AG04450 (cell line): ENCODE measurements at regions not wholly inside any gene's neighbourhood (a gene's known extent, or its start where the extent isn't known, plus 50 kb on each side); places are given as distances from the start of the nearest gene placed in this dataset.
"Not testable (repeated sequence)": the region's sequence is repeated elsewhere in the genome, so short reads cannot be mapped to it uniquely, and the experiment has no call there.

ENCODE experiments used
- CTCF ChIA-PET: fragments of 300-600, 350-600 bp; formaldehyde crosslinking; extraction: SDS; loops from one replicate; lab custom pipeline; 2022; ENCODE audit warnings: antibody characterized with exemption, inconsistent platforms; lab: Charles Lee
- POLR2A ChIA-PET: fragments of 350-600 bp; formaldehyde crosslinking; extraction: SDS; loops from one replicate; lab custom pipeline; 2021; ENCODE audit warnings: antibody characterized with exemption, inconsistent platforms; lab: Yijun Ruan, JAX
- DNase-seq: peaks from one replicate; pipeline ENCODE4 v3.0.0-alpha.2; 2011; ENCODE audit warnings: low read depth, low spot score
- H3K27ac ChIP-seq: one replicate; pipeline ENCODE4 v1.5.1; 2012; ENCODE audit warnings: low read depth, low read length, control low read depth
- H3K27me3 ChIP-seq: one replicate; pipeline ENCODE4 v1.6.0; 2012; ENCODE audit warnings: low read length; ENCODE audit not compliant: control insufficient read depth, insufficient read depth
- H3K4me3 ChIP-seq: 2 replicates; pipeline ENCODE4 v1.5.1; 2011; ENCODE audit warnings: mild to moderate bottlenecking, low read depth, low read length, control low read depth
- H3K9me3 ChIP-seq: 2 replicates; pipeline ENCODE4 v1.5.1; 2012; ENCODE audit warnings: low read length; ENCODE audit not compliant: control insufficient read depth, insufficient read depth
- TF ChIP-seq, protein P1 (sequence below): IDR thresholded peaks from 2 replicates; pipeline ENCODE4 v1.5.1; 2011; ENCODE audit warnings: low read depth, low read length, control low read depth, inconsistent platforms

DNA sequence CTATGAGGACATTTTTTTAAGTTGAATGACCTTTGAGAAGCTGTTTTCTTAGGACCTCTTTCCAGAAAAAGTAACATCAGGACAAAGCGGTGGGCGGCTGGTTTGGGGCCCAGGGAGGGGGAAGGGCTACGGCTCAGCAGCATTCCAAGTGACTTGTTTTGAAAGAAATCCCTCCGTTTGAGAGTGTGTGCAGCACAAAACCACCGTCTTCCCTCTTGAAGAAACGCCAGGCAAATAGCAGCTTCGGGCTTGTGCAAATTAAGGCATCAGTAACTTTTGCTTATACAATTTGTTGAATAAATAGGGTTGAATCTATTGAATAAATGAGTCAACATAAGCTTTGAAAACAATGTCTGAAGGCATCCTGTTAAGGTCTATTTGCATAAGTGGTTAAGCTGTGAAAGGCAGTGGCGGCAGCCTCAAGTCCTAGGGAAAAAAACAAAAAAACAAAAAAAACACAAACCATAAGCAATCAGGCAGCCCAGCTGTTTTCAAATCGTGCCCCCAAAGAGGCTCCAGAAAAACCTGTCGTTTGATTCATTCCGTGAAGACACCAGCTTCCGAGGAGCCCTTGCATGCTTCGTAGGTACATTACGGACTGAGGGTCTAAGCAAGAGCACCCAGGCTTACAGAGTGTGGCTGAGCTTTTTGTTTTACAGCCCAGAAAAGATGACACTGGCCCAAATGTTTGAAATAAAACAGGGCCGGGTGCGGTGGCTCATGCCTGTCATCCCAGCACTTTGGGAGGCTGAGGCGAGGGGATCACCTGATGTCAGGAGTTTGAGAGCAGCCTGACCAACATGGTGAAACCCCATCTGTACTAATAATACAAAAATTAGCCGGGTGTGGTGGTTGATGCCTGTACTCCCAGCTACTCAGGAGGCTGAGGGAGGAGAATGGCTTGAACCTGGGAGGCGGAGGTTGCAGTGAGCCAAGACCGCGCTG is 103.7 kb downstream of the CRLF2 start:
- Histone ChIP-seq H3K4me3 (no peak overlapping the region), H3K27me3 (no peaks in the 10 kb centered on the region), H3K27ac (no peak overlapping the region), H3K9me3 (peaks cover 69% of the 10 kb centered on the region)
- ChIA-PET POLR2A (no interaction called here), CTCF (no interaction called here)
- TF ChIP-seq, protein P1, sequence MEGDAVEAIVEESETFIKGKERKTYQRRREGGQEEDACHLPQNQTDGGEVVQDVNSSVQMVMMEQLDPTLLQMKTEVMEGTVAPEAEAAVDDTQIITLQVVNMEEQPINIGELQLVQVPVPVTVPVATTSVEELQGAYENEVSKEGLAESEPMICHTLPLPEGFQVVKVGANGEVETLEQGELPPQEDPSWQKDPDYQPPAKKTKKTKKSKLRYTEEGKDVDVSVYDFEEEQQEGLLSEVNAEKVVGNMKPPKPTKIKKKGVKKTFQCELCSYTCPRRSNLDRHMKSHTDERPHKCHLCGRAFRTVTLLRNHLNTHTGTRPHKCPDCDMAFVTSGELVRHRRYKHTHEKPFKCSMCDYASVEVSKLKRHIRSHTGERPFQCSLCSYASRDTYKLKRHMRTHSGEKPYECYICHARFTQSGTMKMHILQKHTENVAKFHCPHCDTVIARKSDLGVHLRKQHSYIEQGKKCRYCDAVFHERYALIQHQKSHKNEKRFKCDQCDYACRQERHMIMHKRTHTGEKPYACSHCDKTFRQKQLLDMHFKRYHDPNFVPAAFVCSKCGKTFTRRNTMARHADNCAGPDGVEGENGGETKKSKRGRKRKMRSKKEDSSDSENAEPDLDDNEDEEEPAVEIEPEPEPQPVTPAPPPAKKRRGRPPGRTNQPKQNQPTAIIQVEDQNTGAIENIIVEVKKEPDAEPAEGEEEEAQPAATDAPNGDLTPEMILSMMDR: no peak
- DNase-seq: no peak

DNA sequence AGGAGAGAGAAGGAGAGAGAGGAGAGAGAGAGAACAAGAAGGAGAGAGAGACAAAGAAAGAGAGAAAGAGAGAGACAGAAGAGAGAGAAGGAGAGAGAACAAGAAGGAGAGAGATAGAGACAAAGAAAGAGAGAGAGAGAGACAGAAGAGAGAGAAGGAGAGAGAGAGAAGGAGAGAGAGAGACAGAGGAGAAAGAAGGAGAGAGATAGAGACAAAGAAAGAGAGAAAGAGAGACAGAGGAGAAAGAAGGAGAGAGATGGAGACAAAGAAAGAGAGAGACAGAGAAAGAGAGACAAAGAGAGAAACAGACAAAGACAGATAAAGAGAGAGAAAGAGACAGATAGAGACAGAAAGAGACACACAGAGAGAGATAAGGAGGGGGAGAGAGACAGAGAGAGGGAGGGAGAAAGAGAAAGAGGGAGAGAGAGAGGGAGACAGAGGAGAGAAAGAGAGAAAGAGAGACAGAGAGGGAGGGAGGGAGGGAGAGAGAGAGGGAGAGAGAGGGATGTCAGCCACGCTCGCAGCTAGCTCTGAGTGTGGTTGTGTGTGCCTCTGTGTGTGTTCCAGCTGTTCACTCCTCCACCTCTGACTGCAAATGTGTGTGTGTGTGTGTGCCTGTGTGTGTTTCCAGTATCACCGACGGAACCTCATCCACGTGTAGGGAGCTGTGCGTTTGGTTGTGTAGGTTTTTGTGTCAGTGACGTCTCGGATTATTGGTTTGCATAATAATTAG is 105.8 kb downstream of the CRLF2 start:
- H3K4me3 ChIP-seq: no peak overlapping the region
- ChIA-PET POLR2A (no interaction called here), CTCF (no interaction called here)

DNA sequence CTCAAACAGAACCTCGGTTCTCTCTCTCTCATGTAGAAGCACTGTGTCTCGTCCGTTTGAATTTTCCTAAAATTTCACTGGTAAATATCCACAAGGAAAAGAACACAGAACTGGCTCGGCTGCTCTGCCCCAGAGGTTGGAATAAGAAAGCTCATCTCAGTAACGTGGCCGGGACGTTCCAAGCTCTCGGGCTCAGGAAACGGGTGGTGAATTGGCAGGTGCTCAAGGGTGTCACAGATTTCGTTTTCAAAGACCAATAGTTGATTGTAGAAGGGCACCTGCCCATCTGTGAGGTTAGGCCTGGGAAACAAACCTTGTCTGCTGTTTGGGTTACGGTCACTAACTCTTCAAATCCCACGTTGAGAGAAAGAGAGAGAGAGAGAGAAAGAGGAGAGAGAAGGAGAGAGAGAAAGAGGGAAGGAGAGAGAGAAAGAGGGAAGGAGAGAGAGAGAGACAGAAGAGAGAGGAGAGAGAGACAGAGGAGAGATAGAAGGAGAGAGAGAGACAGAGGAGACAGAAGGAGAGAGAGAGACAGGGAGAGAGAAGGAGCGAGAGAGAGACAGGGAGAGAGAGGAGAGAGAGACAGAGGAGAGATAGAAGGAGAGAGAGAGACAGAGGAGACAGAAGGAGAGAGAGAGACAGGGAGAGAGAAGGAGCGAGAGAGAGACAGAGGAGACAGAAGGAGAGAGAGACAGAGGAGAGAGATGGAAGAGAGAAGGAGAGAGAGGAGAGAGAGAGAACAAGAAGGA is 106.6 kb downstream of the CRLF2 start:
- TF ChIP-seq, protein P1: no peak
- Histone ChIP-seq H3K9me3 (peaks cover 55% of the 10 kb centered on the region), H3K27ac (no peak overlapping the region), H3K27me3 (no peaks in the 10 kb centered on the region), H3K4me3 (no peak overlapping the region)
- ChIA-PET POLR2A (no interaction called here), CTCF (no interaction called here)
- no peak for DNase-seq

More for the DNA sequence above, 105.8 kb downstream of the CRLF2 start:
- H3K27me3 ChIP-seq: no peaks in the 10 kb centered on the region
- H3K27ac ChIP-seq: no peak overlapping the region
- TF ChIP-seq, protein P1: no peak
- peaks cover 60% of the 10 kb centered on the region for H3K9me3 ChIP-seq
- no peak for DNase-seq

DNA sequence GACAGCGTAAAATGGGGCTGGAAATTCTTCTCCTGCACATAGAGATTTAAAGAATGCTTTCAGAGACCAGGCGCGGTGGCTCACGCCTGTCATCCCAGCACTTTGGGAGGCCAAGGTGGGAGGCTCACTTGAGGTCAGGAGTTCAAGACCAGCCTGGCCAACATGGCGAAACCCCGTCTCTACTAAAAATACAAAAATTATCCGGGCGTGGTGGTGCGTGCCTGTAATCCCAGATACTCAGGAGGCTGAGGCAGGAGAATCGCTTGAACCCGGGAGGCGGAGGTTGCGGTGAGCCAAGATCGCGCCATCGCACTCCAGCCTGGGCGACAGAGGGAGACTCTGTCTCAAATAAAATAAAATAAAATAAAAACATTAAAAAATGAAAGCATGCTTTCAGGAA is 107.4 kb downstream of the CRLF2 start:
- DNase-seq, POLR2A ChIA-PET, H3K27ac ChIP-seq, H3K4me3 ChIP-seq, CTCF ChIA-PET, H3K27me3 ChIP-seq: not testable (repeated sequence)
- peaks cover 49% of the 10 kb centered on the region for H3K9me3 ChIP-seq

DNA sequence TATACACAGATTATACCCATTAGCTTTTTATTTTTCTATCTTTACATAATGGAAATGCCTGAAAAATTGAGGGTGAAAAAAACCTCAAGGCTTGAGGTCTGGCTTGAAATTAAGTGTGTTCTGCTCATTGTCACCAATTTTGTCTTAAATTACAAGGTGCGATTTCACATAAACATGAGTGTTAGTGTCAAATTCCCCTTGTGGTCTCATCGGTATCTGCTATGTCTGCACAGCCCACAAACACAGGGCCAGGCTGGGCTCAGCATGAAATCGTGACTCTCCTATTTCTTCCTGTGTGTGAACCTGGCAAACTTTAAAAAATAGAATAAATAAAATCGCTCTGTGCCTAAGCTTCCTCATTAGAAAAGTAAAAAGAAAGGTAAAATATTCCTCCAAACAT is 109.1 kb downstream of the CRLF2 start:
- POLR2A ChIA-PET: no interaction called here
- Histone ChIP-seq H3K9me3 (peaks cover 57% of the 10 kb centered on the region), H3K27me3 (no peaks in the 10 kb centered on the region), H3K4me3 (no peak overlapping the region), H3K27ac (no peak overlapping the region)
- TF ChIP-seq, protein P1: no peak
- no peak for DNase-seq
- CTCF ChIA-PET: no interaction called here
